Kidney tubule cell (primary cell): ENCODE measurements at regions not wholly inside any gene's neighbourhood (a gene's known extent, or its start where the extent isn't known, plus 50 kb on each side); places are given as distances from the start of the nearest gene placed in this dataset.

Experiments
- DNase-seq: peaks from one replicate; pipeline ENCODE4 v3.0.0-alpha.2; 2018; ENCODE audit warnings: low spot score

DNA sequence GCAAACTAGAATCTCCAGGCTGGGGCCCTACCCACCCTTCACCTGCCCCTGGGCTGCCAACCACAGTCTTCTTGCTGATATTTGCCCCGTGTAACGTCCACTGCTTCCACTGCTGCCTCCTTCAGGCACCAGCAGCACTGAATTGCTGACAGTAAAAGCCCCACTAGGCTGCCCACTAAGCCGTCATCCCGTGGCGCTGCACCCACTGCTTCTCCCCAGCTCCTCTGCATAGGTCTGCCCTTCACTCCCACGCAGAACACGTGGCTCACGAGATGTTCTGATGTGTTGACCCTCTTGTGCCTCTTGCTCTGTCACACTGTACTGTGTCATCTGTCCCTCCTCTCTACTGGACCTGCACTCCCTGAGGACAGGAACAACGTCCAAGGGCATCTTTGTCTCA lies 86.3 kb upstream of the HIVEP1 start:
- no peak for DNase-seq

DNA sequence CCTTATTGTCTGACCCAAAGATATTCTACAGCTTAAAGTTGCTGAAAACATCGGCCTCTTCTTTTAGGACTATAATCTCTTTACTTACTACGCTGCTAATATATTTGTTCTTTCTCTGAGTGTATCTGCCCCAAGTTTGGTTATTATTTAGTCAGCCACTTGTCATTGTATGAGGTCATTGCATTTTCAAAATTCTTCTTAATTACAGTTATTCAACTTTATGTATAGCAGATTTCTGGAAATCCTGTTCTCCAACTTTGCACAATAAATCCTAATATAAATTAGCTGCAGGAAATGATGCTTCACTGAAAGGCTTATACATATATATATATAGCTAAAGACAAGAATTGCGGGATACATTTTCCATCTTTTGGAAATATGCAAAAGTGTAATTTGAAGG lies 88.5 kb upstream of the HIVEP1 start:
- DNase-seq: no peak

DNA sequence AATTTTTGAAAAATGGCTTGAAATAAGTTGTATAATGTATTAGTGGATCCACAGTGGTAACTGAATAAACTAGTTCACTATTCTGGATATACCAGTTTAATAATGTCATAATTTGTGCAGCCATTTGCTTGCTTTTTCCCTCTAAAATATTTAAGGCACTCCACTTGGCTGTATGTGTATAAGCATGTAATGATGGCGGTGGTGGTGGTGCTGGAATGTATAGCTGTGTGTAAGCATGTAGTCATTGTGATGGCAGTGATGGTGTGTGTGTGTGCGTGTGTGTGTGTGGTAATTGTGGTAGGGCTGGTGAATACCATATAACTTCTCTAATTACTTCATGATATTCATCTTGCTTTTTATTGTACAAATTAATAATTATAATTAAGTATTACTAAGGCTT lies 89.2 kb upstream of the HIVEP1 start:
- no peak for DNase-seq

DNA sequence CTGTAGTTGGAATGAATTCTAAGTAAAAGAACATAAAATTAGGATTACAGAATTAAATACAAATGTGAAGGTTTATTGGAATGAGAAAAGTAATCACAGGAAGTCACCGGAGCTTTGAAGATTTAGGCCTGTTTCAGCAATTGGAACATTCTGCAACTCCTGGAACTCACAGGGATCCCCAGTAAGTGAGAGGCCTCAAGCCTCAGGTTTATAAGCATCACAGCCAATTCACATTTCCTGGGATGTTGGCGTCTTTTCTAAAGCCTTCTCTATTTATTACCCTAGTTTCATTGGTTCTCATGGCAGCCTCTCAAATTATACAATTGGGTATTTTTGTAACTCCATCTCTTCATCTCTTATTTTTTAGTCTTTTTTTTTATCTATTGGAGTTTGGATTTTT lies 90.4 kb upstream of the HIVEP1 start:
- DNase-seq: no peak

DNA sequence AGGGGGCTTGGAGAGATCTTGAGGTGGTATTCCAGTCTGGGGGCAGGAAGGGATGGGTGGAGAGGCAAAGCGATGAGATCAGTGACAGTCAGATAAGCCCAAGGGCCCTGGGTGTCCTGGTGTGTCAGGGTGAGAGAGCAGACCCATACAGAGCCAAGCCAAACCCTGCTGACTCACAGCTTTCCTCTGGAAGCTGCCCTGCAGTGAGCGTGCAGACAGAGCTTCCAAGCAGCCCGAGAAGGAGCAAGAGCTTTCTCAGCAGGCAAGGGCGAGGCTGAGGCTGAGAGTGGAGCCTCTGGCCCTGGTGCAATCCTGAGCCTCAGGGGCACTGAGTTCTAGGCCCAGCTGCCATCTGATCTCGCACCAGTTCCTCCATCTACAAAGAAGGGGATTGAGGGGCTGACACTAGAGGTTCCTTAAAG lies 91.1 kb upstream of the HIVEP1 start:
- DNase-seq: peak; percentile 91

DNA sequence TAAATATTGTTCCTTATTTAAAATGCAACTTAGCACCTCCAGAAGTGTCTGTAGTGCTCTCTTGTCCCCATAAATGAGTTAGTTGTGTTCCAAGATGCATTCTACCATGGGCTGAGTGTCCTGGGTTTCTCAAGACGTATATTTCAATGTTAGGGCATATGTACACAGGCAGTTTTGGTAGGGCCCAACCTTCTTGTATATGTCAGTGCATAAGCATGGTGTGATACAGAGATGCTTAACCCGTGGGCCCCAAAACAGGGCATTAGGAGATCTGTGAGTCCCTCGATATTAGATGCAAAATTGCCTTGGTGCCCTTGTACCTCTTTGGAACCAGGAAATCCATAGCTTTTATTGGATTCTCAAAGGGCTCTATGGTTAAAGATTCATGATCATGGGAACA lies 91.5 kb upstream of the HIVEP1 start:
- DNase-seq: no peak

DNA sequence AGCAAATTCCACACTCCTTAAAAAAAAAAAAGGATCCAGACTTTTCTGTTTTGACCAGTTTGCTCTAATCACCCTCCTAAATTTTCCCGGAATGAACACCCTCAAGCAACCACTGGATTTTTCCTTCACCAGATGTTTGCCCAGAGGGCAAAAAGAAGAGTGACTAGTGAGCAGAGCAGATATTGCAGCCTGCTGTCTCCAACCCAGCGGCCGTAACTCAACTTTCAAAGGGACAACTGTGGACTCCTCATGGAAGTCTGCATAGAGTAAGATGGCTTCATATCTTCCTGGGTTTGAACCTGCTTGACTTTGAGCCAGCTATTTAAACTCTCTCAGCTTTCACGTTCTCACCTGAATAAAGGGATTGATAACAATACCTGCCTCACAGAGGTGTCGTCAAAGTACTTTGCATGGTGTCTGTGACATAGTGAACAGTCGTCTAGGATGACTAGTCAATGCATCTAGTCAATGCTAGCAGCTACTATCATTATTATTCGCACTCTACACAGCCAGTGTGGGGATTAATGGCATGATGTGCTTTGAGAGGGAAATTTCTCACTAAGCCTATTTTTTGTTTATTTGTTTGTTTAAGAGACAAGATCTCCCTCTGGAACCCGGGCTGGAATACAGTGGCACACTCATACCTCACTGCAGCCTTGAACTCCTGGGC lies 92.2 kb upstream of the HIVEP1 start:
- no peak for DNase-seq

DNA sequence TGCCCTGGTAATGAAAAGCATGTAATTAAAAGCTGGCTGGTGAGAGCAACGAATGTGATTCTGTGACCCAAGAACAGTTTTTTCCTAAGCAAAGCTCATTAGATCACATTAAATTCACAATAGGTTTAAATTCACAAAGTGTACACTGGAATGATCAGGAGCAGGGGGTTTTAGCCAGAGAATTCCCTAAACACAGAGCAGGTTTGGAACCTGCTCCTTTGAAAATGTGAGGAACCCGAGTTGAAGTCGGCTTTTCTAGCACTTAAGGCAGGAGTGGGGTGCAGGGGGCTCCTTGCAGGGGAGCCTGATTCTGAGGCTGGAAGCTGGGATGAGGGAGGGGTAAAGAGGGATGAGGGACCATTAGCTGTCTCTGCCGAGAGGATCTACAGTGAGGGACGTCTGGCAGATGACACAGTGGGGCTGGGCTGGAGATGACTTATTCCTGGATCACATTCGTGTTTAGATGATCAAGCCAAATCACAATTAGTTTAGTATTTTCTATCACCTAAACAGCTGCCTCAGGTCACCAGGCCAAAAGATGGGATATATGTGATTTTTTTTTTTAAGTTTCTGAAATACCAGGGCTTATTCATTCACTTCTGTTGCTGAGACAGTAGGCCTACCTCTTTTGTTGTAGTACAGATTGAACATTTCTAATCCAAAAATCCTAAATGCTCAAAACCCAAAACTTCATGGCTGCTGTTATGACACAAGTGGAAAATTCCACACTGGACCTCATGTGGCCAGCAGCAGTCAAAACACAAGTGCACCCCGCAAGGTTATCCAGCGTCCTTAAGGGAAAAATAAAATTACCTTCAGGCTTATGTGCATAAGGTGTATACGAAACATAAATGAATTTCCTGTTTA lies 93.1 kb upstream of the HIVEP1 start:
- no peak for DNase-seq

DNA sequence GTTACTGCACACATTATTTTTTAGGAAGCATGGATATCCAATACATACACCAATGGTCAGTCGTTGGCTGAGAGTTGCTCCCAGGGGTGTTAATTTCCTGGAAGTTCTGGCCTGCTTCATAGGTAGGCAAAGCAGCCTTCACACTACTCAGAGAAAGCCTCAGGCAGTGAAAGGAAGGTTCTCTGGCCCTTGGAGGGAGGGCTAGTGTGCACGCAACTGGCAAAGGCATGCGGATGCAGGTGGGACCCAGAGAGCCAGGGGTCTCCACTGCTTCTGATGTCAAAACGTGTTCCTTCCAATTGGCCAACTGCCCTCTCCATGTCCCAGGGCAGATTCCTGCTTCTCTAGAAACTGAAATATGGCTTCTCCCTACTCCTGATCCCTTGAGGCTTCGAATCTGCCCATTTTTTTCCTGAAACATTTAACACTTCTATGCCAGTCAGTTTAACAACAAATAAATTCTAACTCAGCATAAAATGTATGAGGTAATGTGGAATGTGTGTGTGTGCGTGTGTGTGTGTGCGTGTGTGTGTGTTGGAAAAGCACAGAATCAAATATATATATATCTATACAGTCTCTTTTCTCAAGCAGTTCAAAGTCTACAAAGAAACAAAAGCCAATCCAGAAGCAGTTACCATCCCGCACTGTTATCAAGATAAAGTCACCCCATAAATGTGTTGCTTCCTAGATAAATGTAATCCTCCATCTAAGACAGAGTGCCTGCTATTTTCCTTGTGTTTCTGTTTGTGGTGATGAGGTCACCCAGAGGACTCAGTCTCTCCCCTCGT lies 94.0 kb upstream of the HIVEP1 start:
- DNase-seq: peak; percentile 83

DNA sequence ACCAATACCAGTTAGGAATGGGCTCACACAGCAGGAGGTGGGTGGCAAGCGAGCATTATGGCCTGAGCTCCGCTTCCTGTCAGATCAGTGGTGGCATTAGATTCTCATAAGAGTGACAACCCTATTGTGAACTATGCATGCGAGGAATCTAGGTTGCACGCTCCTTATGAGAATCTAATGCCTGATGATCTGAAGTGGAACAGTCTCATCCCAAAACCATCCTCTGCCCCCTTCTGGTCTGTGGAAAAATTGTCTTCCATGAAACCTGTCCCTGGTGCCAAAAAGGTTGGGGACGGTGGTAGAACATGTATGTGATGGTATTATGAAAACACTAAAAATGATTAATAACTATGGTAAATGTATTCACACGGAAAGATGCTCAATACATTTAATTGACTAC lies 99.7 kb upstream of the HIVEP1 start:
- no peak for DNase-seq

DNA sequence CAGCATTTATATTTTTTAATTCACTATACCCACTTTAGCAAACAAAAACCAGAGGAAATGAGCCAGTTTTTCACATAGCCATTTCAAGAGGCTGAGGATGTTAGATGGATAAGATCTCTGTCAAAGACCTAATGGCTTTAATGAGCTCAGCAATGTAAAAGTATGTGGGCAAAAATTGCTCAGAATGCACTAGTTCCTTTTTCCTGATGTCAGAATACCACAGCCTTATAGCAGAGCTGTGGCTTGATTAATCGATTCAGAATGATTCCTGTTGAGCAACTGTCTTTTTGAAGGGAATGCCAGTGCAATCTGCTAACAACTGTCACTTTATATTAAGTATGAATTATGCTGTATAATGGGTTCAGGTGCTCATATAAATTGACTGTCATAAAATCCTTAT lies 100.6 kb upstream of the HIVEP1 start:
- DNase-seq: no peak

DNA sequence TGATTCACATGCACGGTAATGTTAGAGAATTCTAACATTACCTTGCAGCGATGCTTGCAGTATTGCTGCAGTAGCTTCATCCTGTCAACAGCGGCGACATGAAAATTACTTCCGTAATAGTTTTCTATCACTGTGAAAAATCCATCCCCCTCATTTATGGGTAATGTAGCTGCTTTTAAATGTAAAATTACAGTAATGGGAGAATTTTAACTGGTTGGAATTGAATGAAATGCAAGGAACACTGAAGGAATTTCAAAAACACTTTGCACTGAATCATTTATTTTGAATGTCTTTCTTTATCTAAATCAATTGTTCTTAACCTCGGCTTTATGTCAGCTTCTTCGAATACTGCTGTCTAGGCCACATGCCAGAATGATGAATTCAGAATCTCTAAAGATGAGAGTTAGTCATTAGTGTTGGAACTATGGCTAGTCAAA lies 102.4 kb upstream of the HIVEP1 start:
- peak; percentile 21 for DNase-seq

DNA sequence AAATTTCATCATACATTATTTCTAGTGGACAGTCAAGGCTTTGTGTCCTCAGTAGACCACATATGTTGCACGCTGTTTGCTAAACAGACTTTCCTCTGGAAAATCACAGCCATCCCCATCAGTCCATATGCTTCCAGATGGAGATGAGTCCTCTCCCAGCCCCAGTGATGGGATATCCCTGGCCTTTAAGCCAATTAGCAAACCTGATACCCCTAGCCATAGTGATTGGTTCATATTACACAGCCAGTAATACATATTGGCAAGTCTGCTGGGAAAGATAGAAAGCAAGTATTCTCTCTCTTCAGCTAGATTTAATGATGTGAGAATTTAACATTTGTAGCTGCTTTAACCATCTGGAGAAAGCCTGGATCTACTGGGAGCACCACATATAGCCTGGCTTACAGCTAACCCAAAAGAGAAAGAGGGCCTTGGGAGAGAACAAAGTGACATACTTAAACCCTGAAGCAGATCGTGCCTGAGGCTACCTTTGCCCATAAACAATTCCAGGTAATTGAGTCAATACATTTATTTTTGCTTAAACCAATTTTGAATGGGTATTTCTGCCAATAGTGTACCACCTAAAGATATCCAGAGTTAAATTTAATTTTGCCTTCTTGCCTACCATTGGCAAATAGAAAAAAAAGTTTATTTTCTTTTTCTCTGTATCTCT lies 103.5 kb upstream of the HIVEP1 start:
- DNase-seq: no peak

DNA sequence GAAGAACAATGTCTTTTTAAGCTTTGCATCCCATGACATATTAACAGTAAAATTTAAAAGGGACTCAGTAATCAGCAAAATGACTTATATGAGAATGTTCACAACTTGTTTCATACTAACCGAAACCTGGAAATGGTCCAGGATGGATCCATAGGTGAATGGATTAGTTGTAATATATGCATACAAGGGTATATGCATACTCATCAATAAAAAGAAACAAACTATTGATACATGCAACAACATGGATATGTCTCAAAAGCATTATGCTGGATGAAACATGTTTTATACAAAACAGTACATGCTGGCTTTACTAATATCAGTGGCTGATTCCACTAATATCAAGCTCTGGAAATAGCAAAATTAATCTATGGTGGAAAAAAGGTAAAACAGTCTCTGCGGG lies 108.5 kb upstream of the HIVEP1 start:
- no peak for DNase-seq

DNA sequence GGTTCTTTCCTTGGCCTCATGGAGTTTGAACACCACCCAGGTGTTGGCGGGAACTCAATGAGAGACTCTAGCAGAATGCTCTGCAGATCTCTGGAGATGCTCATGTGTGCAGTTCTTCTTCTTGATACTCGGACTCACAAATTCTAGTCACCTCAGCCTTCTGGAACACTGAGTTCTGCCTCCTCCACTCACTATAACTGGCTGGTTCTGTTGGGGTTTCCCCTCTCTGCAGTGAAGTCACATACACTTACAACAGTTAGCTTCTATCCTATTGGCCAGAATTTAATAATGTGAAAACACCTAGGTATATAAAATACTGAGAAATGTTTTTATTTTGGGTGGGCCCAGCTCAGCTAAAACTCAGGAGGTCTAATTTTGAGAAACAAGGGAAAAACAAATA lies 109.6 kb upstream of the HIVEP1 start:
- DNase-seq: no peak

DNA sequence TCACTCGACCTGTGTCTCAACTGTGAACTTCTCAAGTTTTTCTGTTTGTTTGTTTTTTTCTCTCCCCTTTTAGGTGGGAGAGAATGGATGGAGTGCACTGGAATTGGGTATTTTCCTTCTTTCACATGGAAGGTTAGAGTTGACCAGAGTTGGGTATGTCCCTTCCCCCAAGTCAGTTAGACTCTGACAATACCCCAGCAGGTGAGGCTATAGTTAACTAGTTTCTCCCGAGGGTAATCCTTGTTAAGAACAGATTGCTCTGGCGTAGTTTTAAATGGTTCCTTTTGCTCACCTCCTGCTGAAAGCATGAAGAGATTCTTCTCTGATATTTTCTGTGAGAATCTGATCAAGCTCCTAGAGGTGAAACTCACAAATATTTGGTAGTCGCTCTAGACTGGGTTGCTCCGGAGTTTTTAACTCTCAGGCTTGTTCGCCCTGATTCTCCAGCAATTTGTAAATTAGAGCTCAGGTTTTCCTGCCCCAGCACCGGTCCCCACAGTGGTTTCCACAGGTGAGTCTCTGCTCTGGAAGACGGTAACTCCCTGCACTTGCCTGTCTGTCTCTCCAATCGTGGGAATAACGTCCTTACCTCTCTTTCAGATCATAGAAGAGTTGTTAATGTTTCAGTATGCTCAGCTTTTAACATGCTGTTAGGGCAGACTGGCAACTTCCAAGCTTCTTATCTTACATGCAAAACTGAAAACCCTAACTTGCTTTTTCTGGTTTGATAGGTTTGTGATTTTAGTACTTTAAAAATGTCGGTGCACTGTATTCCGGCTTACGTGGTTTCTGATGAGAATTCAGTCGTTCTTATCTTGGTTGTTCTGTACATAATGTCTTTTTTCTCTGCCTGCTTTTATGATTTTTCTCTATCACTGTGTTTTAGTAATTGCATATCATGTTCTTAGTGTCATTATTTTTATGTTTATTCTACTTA lies 111.2 kb upstream of the HIVEP1 start:
- no peak for DNase-seq

DNA sequence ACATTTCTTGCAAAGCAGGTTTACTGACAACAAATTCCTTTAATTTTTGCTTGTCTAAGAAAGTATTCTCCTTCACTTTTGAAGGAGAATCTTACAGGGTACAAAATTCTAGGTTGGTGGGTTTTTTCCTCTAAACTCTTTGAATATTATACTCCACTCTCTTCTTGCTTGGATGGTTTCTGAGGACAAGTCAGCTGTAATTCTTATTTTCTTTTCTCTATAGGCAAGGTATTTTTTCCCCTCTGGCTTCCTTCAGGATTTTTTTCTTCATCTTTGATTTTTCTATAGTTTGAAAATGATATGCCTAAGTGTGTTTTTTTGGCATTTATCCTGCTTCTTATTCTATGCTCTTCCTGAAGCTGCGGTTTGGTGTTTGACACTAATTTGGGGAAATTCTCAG lies 112.5 kb upstream of the HIVEP1 start:
- DNase-seq: no peak

DNA sequence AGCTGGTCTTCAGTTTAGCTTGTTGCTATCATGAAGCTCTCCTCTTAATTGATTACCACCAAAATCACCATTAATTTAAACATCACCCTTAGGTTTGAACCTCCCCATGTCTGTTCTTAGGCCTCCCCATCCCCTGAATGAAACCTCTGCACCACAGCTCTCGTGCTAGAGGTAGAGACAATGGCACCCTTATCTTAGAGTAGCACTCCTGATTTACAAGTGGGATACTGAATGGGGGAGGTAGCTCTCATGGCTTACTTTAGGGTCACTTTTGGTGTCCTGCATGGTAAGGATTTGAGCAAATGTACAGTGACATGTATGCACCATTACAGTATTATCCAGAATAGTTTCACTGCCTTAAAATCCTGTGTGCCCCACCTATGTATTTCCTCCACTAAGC lies 115.6 kb upstream of the ADTRP start:
- DNase-seq: no peak

DNA sequence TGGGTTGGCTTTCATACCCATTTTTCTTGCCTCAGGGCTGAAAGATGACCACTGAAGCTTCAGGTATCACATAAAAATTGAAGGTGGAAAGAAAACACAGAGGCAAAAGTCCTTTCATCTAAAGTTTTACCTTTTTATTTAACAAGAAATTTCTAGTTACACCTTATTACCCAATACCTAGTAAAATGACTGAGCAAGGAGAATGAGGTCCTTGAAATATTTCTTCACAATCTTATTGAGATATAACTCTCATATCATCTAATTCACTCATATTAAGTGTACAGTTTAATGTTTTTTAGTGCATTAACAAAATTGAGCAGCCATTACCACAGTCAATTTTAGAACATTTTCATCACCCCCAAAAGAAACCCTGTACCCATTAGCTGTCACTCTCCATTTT lies 112.9 kb upstream of the ADTRP start:
- DNase-seq: no peak

DNA sequence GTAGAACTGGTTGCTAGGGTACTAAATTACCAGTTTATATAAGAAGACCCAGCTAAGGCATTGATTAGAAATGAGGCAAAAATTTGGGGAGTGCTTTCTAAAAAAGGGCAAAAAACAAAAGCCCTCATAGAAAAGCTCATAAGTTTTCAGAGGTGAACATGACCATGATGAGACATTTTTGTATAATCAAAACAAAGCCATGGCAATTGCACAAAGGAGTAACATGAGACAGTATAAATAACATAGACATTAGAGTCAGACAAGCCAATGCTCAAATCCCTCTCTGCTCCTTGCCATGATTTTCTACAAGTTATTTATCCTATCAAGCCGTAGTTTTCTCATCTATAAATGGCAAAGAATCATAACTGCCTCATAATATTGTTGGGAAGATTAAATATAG lies 112.2 kb upstream of the ADTRP start:
- DNase-seq: no peak

DNA sequence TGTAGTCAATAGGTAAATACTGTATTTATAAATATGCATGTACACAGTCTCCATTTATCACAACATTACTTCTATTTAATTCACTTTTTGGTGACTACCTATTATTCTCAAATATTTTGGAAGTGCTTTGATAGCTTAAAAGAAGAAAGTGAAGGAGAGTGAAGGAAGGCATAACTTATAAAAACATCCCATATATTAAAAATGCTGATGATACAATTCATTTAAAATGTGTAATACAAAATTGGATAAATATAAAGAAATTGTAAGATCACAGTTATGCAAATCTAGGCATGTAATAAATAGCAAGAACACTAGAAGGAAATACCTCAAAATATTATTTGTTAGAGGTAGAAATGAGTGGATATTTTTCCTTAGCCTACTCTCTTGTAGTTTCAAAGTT lies 111.6 kb upstream of the ADTRP start:
- no peak for DNase-seq
